SK-N-SH (cell line): ENCODE measurements at regions not wholly inside any gene's neighbourhood (a gene's known extent, or its start where the extent isn't known, plus 50 kb on each side); places are given as distances from the start of the nearest gene placed in this dataset.

Experiments
- CTCF ChIP-seq: fragments of 200-600 bp; sonication (generic); IDR thresholded peaks from 2 replicates; pipeline ENCODE4 v1.6.1; 2017; ENCODE audit warnings: antibody characterized with exemption, mild to moderate bottlenecking, moderate library complexity
- SIN3A ChIP-seq: IDR thresholded peaks from 2 replicates; pipeline ENCODE4 v1.6.1; 2012; ENCODE audit warnings: low read depth, mild to moderate bottlenecking, low read length, moderate library complexity, borderline replicate concordance

- TF ChIP-seq SIN3A = no peak
- no peak for TF ChIP-seq CTCF
These were observed 621.2 kb upstream of the ACVR2A start for GRCh38 chr2:147223553-147224060.
